ENCODE measurements at regions not wholly inside any gene's neighbourhood (a gene's known extent, or its start where the extent isn't known, plus 50 kb on each side); places are given as distances from the start of the nearest gene placed in this dataset.

DNA sequence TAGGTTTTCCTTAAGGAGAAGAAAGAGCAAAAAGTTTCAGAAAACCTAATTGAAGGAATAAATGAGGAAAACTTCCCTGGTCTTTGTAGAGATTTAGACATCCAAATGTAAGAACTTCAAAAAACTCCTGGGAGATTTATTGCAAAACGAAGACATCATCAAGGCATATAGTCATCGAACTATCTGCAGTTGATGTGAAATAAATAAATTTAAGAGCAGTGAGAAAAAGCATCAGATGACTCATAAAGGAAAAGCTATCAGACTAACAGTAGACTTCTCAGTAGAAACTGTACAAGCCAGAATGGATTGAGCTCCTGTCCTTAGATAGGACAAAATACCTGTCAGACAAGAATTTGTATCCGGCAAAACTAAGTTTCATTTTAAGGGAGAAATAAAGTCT, 569.4 kb upstream of the ADAMTS5 start:
- TF ChIP-seq CREB1 (IDR thresholded peaks at IDR 0.05; ENCODE audit: low read depth) (no peak), RAD21 (IDR thresholded peaks at IDR 0.05; ENCODE audit: low read depth) (no peak)

DNA sequence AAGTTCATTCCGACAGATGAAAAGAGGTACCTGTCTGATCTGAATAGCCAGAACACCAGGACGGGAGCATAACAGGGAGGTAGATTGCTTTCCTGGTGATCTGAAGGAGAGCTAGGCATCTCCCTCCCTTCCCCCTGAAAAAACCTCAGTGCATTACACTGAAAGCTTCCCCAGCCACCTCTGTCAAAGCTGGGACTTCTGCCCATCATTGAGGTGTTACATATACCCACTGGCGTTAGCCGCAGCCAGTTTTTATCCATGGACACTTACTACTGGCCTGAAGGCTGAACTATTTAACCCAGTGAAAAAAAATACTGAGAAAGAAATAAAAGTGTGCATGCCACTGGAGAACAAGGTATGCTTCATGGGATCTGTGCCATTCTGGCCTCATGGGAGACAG, 568.3 kb upstream of the ADAMTS5 start:
- TF ChIP-seq RAD21 (IDR thresholded peaks at IDR 0.05; ENCODE audit: low read depth) (no peak), NFIC (IDR thresholded peaks at IDR 0.05) (no peak), TCF12 (IDR thresholded peaks at IDR 0.05; ENCODE audit: low read depth) (no peak), FOXM1 (IDR thresholded peaks at IDR 0.05; ENCODE audit: borderline replicate concordance, low read depth) (no peak), CEBPB (IDR thresholded peaks at IDR 0.05) (no peak), CREB1 (IDR thresholded peaks at IDR 0.05; ENCODE audit: low read depth) (no peak), TEAD4 (IDR thresholded peaks at IDR 0.05) (no peak), ZBTB7A (IDR thresholded peaks at IDR 0.05; ENCODE audit: low read depth) (no peak), YY1 (IDR thresholded peaks at IDR 0.05; ENCODE audit: low read depth) (no peak), EP300 (IDR thresholded peaks at IDR 0.05; ENCODE audit: borderline replicate concordance) (no peak)
- TF ChIP-seq, protein P1, sequence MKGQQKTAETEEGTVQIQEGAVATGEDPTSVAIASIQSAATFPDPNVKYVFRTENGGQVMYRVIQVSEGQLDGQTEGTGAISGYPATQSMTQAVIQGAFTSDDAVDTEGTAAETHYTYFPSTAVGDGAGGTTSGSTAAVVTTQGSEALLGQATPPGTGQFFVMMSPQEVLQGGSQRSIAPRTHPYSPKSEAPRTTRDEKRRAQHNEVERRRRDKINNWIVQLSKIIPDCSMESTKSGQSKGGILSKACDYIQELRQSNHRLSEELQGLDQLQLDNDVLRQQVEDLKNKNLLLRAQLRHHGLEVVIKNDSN (IDR thresholded peaks at IDR 0.05) = no peak
- TF ChIP-seq, protein P2, sequence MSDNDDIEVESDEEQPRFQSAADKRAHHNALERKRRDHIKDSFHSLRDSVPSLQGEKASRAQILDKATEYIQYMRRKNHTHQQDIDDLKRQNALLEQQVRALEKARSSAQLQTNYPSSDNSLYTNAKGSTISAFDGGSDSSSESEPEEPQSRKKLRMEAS (IDR thresholded peaks at IDR 0.05) = no peak

DNA sequence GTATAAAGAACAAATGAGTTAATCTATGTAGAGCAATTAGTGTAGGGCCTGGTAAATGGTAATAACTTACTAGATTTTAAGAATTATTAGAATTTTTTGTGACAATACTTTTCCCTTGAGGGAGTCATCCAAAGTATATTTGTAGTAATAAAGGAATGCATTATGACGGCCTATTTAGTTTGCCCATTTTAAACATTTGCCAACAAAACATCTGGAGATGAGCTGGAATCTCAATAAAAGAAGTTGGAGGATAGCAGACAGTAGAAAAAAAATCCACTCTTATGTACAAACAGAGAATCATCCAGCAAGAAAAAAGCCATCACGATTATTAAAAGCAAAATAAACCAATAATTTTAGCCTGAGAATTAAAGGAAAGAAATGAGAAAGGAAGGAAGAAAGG, 567.3 kb upstream of the ADAMTS5 start:
- no peak for TF ChIP-seq CREB1 (IDR thresholded peaks at IDR 0.05; ENCODE audit: low read depth)
- TF ChIP-seq TEAD4 (IDR thresholded peaks at IDR 0.05) = no peak
- TF ChIP-seq, protein P3, sequence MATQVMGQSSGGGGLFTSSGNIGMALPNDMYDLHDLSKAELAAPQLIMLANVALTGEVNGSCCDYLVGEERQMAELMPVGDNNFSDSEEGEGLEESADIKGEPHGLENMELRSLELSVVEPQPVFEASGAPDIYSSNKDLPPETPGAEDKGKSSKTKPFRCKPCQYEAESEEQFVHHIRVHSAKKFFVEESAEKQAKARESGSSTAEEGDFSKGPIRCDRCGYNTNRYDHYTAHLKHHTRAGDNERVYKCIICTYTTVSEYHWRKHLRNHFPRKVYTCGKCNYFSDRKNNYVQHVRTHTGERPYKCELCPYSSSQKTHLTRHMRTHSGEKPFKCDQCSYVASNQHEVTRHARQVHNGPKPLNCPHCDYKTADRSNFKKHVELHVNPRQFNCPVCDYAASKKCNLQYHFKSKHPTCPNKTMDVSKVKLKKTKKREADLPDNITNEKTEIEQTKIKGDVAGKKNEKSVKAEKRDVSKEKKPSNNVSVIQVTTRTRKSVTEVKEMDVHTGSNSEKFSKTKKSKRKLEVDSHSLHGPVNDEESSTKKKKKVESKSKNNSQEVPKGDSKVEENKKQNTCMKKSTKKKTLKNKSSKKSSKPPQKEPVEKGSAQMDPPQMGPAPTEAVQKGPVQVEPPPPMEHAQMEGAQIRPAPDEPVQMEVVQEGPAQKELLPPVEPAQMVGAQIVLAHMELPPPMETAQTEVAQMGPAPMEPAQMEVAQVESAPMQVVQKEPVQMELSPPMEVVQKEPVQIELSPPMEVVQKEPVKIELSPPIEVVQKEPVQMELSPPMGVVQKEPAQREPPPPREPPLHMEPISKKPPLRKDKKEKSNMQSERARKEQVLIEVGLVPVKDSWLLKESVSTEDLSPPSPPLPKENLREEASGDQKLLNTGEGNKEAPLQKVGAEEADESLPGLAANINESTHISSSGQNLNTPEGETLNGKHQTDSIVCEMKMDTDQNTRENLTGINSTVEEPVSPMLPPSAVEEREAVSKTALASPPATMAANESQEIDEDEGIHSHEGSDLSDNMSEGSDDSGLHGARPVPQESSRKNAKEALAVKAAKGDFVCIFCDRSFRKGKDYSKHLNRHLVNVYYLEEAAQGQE (IDR thresholded peaks at IDR 0.05; ENCODE audit: low read depth) = no peak
- TF ChIP-seq ZBTB7A (IDR thresholded peaks at IDR 0.05; ENCODE audit: low read depth) = no peak
- no peak for TF ChIP-seq TAF1 (IDR thresholded peaks at IDR 0.05; ENCODE audit: low read depth)
- TF ChIP-seq, protein P2 (IDR thresholded peaks at IDR 0.05) = no peak
- no peak for TF ChIP-seq EP300 (IDR thresholded peaks at IDR 0.05; ENCODE audit: borderline replicate concordance)
- TF ChIP-seq, protein P1 (IDR thresholded peaks at IDR 0.05) = no peak
- TF ChIP-seq EGR1 (IDR thresholded peaks at IDR 0.05) = no peak
- TF ChIP-seq CEBPB (IDR thresholded peaks at IDR 0.05) = no peak
- no peak for TF ChIP-seq FOXM1 (IDR thresholded peaks at IDR 0.05; ENCODE audit: borderline replicate concordance, low read depth)
- no peak for TF ChIP-seq NFIC (IDR thresholded peaks at IDR 0.05)

DNA sequence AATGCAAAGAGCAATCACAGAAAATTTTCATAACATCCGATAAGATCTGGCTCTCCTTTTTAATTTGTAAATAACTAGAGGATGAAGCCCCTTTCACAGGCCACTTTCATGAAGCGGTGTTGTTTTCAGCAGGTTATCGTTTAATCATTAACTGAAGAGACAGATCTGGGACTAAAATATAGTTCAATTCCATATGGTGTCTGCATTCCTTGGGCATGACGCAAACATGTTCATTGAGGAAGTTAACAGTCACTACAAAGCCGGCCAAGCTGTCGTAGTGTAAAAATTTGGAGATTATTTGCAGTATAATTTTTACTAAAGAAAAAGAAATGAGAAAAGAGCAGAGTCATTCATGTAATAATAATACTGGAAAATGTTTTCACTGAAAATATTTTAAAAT, 565.2 kb upstream of the ADAMTS5 start:
- TF ChIP-seq ZBTB7A (IDR thresholded peaks at IDR 0.05; ENCODE audit: low read depth) (no peak), FOXM1 (IDR thresholded peaks at IDR 0.05; ENCODE audit: borderline replicate concordance, low read depth) (no peak), EP300 (IDR thresholded peaks at IDR 0.05; ENCODE audit: borderline replicate concordance) (no peak), RAD21 (IDR thresholded peaks at IDR 0.05; ENCODE audit: low read depth) (no peak), CREB1 (IDR thresholded peaks at IDR 0.05; ENCODE audit: low read depth) (no peak), NFIC (IDR thresholded peaks at IDR 0.05) (no peak), YY1 (IDR thresholded peaks at IDR 0.05; ENCODE audit: low read depth) (no peak), TAF1 (IDR thresholded peaks at IDR 0.05; ENCODE audit: low read depth) (no peak), EGR1 (IDR thresholded peaks at IDR 0.05) (no peak), TCF12 (IDR thresholded peaks at IDR 0.05; ENCODE audit: low read depth) (no peak)
- TF ChIP-seq, protein P1 (IDR thresholded peaks at IDR 0.05) = no peak
- TF ChIP-seq, protein P2 (IDR thresholded peaks at IDR 0.05) = no peak
- TF ChIP-seq, protein P3 (IDR thresholded peaks at IDR 0.05; ENCODE audit: low read depth) = no peak

DNA sequence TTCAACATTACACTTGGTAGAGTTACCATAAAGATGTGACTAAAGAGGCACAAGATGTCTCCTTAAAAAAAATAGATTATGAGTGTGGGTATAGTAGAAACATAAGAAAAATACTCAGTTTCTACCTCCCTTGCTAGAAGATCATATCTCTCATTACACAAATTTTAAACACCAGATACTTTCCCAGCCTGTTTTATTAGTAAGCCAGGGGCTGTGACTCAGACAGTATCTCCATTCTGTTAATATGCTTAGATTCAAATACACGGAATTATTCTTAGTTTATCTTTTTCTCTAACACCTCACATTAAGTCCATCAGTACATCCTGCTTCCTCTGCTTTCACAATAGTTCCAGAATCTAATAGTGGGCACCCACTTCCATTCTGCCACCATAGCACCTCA, 561.8 kb upstream of the ADAMTS5 start:
- TF ChIP-seq EP300 (IDR thresholded peaks at IDR 0.05; ENCODE audit: borderline replicate concordance) (no peak), TCF12 (IDR thresholded peaks at IDR 0.05; ENCODE audit: low read depth) (no peak), FOXM1 (IDR thresholded peaks at IDR 0.05; ENCODE audit: borderline replicate concordance, low read depth) (no peak)
- TF ChIP-seq, protein P1 (IDR thresholded peaks at IDR 0.05) = no peak

Measured in Ishikawa (cell line).